Activated T-cell treated with anti-CD3 and anti-CD28 coated beads, Interleukin-2, amount 50 U/mL, for 4 hours (primary cell): ENCODE measurements at regions not wholly inside any gene's neighbourhood (a gene's known extent, or its start where the extent isn't known, plus 50 kb on each side); places are given as distances from the start of the nearest gene placed in this dataset.
A peak's percentile ranks its signal among the peaks of the same experiment; 100 is the strongest.
"Not testable (repeated sequence)": the region's sequence is repeated elsewhere in the genome, so short reads cannot be mapped to it uniquely, and the experiment has no call there.

ENCODE experiments used
- ATAC-seq, 2 donors: fragments of 200-7000 bp; cut with Tn5 transposase; one replicate each; pipeline ENCODE4 v1.10.0; 2021
- DNase-seq: peaks from one replicate; pipeline ENCODE4 v3.0.0-alpha.2; 2020
- H3K27me3 Mint-ChIP-seq: one replicate; pipeline ENCODE4 v1.8.0; 2021; ENCODE audit warnings: low read depth, mixed read lengths
- H3K36me3 Mint-ChIP-seq: one replicate; pipeline ENCODE4 v1.8.0; 2022; ENCODE audit warnings: mixed read lengths; ENCODE audit not compliant: insufficient read depth
- H3K4me1 Mint-ChIP-seq: one replicate; pipeline ENCODE4 v1.8.0; 2021; ENCODE audit warnings: low read depth, mixed read lengths
- H3K4me3 Mint-ChIP-seq: one replicate; pipeline ENCODE4 v1.8.0; 2021; ENCODE audit warnings: mild to moderate bottlenecking, moderate library complexity, mixed read lengths
- H3K9me3 Mint-ChIP-seq: one replicate; pipeline ENCODE4 v1.8.0; 2021; ENCODE audit warnings: mixed read lengths

DNA sequence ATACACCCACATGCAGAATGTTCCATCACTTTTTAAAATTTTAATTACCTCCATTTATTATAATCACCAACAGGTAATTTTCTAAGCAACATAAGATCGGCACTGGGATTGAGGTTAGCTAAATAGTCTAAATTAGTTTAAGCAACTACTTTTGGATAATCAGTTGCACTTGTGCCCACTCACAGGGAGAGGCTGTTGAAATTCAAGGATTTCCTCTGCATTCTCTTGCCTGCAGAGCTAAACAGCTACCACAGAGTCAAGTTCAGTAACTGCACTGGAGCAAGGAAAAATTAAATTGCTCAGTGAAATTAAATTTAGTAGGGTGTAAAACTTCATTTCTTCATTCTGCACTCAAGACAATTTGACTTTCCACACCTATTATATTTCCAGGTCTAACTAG lies 120.7 kb upstream of the CCDC28A start:
- peaks cover 16% of the 10 kb centered on the region for H3K4me1 Mint-ChIP-seq
- H3K4me3 Mint-ChIP-seq = no peak overlapping the region
- H3K27me3 Mint-ChIP-seq = peaks cover 16% of the 10 kb centered on the region
- H3K9me3 Mint-ChIP-seq = no peaks in the 10 kb centered on the region
- H3K36me3 Mint-ChIP-seq = no peaks in the 10 kb centered on the region
- DNase-seq = no peak
- no peak for ATAC-seq

DNA sequence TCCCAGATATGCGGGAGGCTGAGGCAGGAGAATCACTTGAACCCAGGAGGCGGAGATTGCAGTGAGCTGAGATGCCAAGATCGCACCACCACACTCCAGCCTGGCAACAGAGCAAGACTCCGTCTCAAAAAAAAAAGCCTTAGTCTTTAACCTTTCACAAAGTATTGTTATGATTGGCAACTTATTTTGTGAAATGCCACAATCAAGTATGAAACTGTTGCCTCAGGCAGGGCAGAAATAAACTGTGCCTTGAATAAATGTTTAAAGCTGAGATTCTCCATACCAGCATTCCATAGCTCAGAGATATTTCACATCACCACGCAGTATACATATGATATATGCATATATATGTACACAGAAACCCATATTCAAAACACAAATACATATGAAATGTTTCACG lies 120.1 kb upstream of the CCDC28A start:
- H3K36me3 Mint-ChIP-seq = no peaks in the 10 kb centered on the region
- peaks cover 16% of the 10 kb centered on the region for H3K27me3 Mint-ChIP-seq
- peaks cover 16% of the 10 kb centered on the region for H3K4me1 Mint-ChIP-seq
- H3K9me3 Mint-ChIP-seq = no peaks in the 10 kb centered on the region
- DNase-seq (no peak), ATAC-seq (no peak)
- H3K4me3 Mint-ChIP-seq = no peak overlapping the region

- ATAC-seq (peak; percentile 97 to 98), DNase-seq (no peak)
- Mint-ChIP-seq H3K36me3 (no peaks in the 10 kb centered on the region), H3K27me3 (peaks cover 16% of the 10 kb centered on the region), H3K4me3 (no peak overlapping the region), H3K4me1 (peaks cover 16% of the 10 kb centered on the region), H3K9me3 (no peaks in the 10 kb centered on the region)
Observed at GRCh38 chr6:138654715-138655634, 118.6 kb upstream of the CCDC28A start.

DNA sequence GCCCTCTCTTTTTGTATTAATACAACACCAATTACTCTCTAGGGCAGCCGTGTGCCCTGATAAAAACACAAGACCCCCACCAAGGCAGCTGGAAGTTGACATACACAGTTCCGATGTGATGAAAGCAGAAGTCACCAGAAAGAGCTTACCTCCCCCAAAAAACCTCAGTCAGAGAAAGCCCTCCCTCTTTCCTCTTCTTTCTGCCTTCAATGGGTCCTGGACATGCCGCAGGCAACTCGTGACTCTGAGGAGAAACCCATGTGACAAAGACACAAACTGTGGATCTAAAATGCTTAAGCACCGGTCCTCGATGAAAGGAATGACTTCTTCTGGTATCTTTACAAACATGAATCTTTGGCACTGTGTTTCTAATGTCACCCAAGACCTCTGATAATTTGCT lies 117.7 kb upstream of the CCDC28A start:
- Mint-ChIP-seq H3K4me1 (peaks cover 16% of the 10 kb centered on the region), H3K36me3 (no peaks in the 10 kb centered on the region), H3K9me3 (no peaks in the 10 kb centered on the region), H3K4me3 (no peak overlapping the region), H3K27me3 (peaks cover 11% of the 10 kb centered on the region)
- DNase-seq (no peak), ATAC-seq (no peak)

- Mint-ChIP-seq H3K36me3 (no peaks in the 10 kb centered on the region), H3K4me1 (peaks cover 16% of the 10 kb centered on the region), H3K27me3 (peaks cover 11% of the 10 kb centered on the region), H3K9me3 (no peaks in the 10 kb centered on the region), H3K4me3 (no peak overlapping the region)
- DNase-seq (no peak), ATAC-seq (no peak)
Observed at GRCh38 chr6:138656364-138657064, 117.1 kb upstream of the CCDC28A start.

DNA sequence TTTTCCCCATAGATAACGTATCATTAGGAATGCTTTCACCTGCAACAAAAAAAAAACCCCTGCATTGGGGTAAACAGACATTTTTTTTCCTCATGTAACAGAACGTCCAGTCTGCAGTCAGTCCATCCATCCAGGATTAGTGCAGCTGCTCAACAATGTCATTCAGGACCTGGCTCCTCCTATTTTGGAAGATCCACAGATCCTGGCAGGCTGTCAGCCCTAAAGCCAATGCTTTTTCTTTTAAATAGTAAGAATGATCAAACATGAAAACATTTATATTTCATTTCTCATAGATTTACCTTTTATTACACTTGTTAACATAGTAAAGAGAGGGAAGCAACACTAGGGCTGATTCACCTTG lies 116.5 kb upstream of the CCDC28A start:
- H3K4me3 Mint-ChIP-seq = no peak overlapping the region
- DNase-seq (no peak), ATAC-seq (no peak)
- no peaks in the 10 kb centered on the region for H3K36me3 Mint-ChIP-seq
- peaks cover 11% of the 10 kb centered on the region for H3K27me3 Mint-ChIP-seq
- H3K9me3 Mint-ChIP-seq = no peaks in the 10 kb centered on the region
- peaks cover 16% of the 10 kb centered on the region for H3K4me1 Mint-ChIP-seq

DNA sequence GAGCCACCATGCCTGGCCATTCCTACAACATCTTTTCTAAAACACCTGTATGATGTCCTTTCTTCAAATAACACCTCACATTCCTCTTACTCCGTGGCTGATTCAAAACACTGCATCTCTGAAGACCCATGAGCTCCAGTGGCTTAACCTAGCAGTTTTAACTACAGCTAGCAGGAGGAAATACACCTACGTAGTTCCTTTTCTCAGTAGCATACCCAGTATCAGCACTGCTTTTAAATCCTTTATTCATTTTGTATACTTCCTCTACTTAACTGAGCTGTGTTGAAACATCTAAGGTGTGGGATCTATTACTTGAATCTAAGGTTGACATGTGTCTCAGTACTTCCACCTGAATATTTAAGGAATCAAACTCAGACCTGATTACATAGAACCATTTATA lies 113.6 kb upstream of the CCDC28A start:
- H3K9me3 Mint-ChIP-seq = no peaks in the 10 kb centered on the region
- peaks cover 6% of the 10 kb centered on the region for H3K4me1 Mint-ChIP-seq
- DNase-seq (no peak), ATAC-seq (no peak)
- H3K27me3 Mint-ChIP-seq = peaks cover 7% of the 10 kb centered on the region
- no peaks in the 10 kb centered on the region for H3K36me3 Mint-ChIP-seq
- no peak overlapping the region for H3K4me3 Mint-ChIP-seq

- Mint-ChIP-seq H3K36me3 (no peaks in the 10 kb centered on the region), H3K4me3 (no peak overlapping the region), H3K4me1 (no peaks in the 10 kb centered on the region), H3K9me3 (no peaks in the 10 kb centered on the region), H3K27me3 (no peaks in the 10 kb centered on the region)
- no peak for DNase-seq
- no peak for ATAC-seq
Observed at GRCh38 chr6:138662471-138662870, 111.1 kb upstream of the CCDC28A start.

DNA sequence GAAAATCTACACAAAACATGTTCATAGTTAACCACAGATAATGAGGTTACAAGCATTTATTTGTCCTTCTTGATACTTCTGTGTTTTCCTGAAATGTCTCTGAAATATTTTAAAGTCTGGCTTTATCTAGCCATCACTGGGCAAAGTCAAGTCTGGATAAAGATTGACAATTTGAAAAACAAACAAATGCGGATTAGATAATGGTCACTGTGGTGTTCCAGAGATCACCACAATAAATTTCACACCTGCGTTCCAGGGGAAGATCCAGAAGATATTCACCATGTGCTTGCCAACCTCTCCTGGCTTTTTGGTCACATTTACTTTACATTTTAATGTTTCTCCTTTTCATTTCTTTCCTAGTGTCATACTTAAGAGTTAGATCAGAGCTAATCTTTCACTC lies 109.7 kb upstream of the CCDC28A start:
- ATAC-seq (no peak), DNase-seq (no peak)
- H3K9me3 Mint-ChIP-seq = no peaks in the 10 kb centered on the region
- no peaks in the 10 kb centered on the region for H3K36me3 Mint-ChIP-seq
- no peaks in the 10 kb centered on the region for H3K4me1 Mint-ChIP-seq
- H3K4me3 Mint-ChIP-seq = no peak overlapping the region
- peaks cover 1% of the 10 kb centered on the region for H3K27me3 Mint-ChIP-seq

DNA sequence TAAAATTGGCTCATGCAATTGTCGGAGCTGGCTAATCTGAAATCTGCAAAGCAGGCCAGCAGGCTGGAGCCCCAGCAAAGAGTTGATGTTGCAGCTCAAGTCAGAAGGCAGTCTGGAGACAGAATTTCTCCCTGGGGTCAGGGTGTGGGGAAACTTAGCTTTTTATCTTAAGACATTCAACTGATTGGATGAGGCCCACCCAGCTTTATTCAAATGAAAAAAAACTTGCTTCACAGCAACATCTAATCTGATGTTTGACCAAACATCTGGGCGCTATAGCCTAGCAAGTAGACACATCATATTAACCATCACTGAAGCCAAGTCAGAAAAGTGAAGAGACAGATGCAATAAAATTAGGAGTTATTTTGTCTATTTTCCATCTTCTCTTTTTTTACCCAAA lies 108.8 kb upstream of the CCDC28A start:
- peaks cover 1% of the 10 kb centered on the region for H3K27me3 Mint-ChIP-seq
- ATAC-seq (no peak), DNase-seq (no peak)
- H3K9me3 Mint-ChIP-seq = no peaks in the 10 kb centered on the region
- no peaks in the 10 kb centered on the region for H3K4me1 Mint-ChIP-seq
- no peak overlapping the region for H3K4me3 Mint-ChIP-seq
- H3K36me3 Mint-ChIP-seq = no peaks in the 10 kb centered on the region

DNA sequence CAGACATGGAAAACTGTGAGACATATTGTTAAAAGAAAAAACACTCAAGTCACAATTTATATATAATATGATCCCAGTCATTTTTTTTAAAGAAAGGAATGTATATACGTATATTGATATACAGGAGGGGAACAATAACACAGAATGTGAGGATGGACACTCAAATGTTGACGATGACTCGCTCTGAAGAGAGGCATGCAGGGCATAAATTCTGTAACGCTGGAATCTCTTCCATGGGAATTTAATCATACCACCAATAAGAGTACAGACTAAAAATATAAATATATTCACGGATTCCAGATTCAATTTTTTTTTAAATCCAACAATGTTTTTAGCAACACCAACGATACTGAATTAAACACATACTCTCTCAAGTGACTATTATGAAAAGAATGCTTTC lies 106.9 kb upstream of the CCDC28A start:
- no peaks in the 10 kb centered on the region for H3K36me3 Mint-ChIP-seq
- H3K27me3 Mint-ChIP-seq = peaks cover 1% of the 10 kb centered on the region
- ATAC-seq = no peak
- no peak overlapping the region for H3K4me3 Mint-ChIP-seq
- no peaks in the 10 kb centered on the region for H3K9me3 Mint-ChIP-seq
- H3K4me1 Mint-ChIP-seq = no peaks in the 10 kb centered on the region
- DNase-seq = no peak

DNA sequence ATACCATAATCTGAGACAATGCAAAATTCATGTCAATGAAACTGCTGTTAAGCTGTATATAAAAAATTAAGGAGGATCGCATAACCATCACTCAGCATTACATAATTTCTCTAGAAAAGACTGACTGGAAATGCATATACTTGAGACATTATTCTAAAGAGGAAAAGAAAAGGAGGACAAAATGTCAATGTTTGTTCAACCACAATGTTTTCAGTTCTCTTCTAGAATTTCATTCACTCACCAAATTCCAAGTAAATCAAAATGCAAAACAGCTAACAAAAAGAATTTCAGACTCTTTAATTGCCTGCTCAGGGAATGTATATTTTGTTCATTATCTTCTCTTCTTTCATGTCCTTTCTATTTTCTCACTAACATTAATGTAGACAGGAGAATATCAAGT lies 106.2 kb upstream of the CCDC28A start:
- H3K36me3 Mint-ChIP-seq = no peaks in the 10 kb centered on the region
- H3K4me1 Mint-ChIP-seq = no peaks in the 10 kb centered on the region
- no peak for DNase-seq
- no peak overlapping the region for H3K4me3 Mint-ChIP-seq
- peaks cover 1% of the 10 kb centered on the region for H3K27me3 Mint-ChIP-seq
- H3K9me3 Mint-ChIP-seq = no peaks in the 10 kb centered on the region
- ATAC-seq = no peak

- ATAC-seq (no peak), DNase-seq (no peak)
- no peaks in the 10 kb centered on the region for H3K36me3 Mint-ChIP-seq
- H3K9me3 Mint-ChIP-seq = no peaks in the 10 kb centered on the region
- H3K4me3 Mint-ChIP-seq = no peak overlapping the region
- peaks cover 4% of the 10 kb centered on the region for H3K27me3 Mint-ChIP-seq
- H3K4me1 Mint-ChIP-seq = no peaks in the 10 kb centered on the region
Observed at GRCh38 chr6:138671351-138671750, 102.2 kb upstream of the CCDC28A start.

GRCh38 chr6:138673346-138674014 lies 100.1 kb upstream of the CCDC28A start:
- Mint-ChIP-seq H3K36me3 (no peaks in the 10 kb centered on the region), H3K27me3 (peaks cover 3% of the 10 kb centered on the region), H3K4me1 (no peaks in the 10 kb centered on the region), H3K4me3 (no peak overlapping the region), H3K9me3 (no peaks in the 10 kb centered on the region)
- no peak for ATAC-seq
- DNase-seq = no peak

- not testable (repeated sequence) for H3K9me3 Mint-ChIP-seq, H3K4me3 Mint-ChIP-seq, H3K4me1 Mint-ChIP-seq, ATAC-seq, H3K36me3 Mint-ChIP-seq, DNase-seq, H3K27me3 Mint-ChIP-seq
Observed at GRCh38 chr6:138674444-138674843, 99.1 kb upstream of the CCDC28A start.
